ENCODE measurements at regions not wholly inside any gene's neighbourhood (a gene's known extent, or its start where the extent isn't known, plus 50 kb on each side); places are given as distances from the start of the nearest gene placed in this dataset.

GRCh38 chr3:31248563-31248992, 284.1 kb upstream of the STT3B start:
- H3K27ac ChIP-seq, result no peak overlapping the region
- no peak for TF ChIP-seq CTCF (conservative IDR thresholded peaks at IDR 0.05; ENCODE audit: low read depth)
- POLR2A ChIA-PET (ENCODE audit: low non-redundant PET), result no interaction called here
- no peak for DNase-seq (ENCODE audit: low spot score)
- CTCF ChIA-PET, result no interaction called here

GRCh38 chr3:31249545-31249944, 283.2 kb upstream of the STT3B start:
- DNase-seq (ENCODE audit: low spot score), result no peak
- no peak overlapping the region for H3K27ac ChIP-seq
- no peak for TF ChIP-seq CTCF (conservative IDR thresholded peaks at IDR 0.05; ENCODE audit: low read depth)
- CTCF ChIA-PET, result no interaction called here
- POLR2A ChIA-PET (ENCODE audit: low non-redundant PET), result no interaction called here

- DNase-seq (ENCODE audit: low spot score), result peak; percentile 5
- ChIA-PET CTCF (no interaction called here), POLR2A (ENCODE audit: low non-redundant PET) (no interaction called here)
- no peak overlapping the region for H3K27ac ChIP-seq
- no peak for TF ChIP-seq CTCF (conservative IDR thresholded peaks at IDR 0.05; ENCODE audit: low read depth)
Measured at GRCh38 chr3:31250116-31250777, 282.5 kb upstream of the STT3B start.

GRCh38 chr3:31251083-31251482, 281.6 kb upstream of the STT3B start:
- TF ChIP-seq CTCF (conservative IDR thresholded peaks at IDR 0.05; ENCODE audit: low read depth), result no peak
- no peak for DNase-seq (ENCODE audit: low spot score)
- POLR2A ChIA-PET (ENCODE audit: low non-redundant PET), result no interaction called here
- no peak overlapping the region for H3K27ac ChIP-seq
- CTCF ChIA-PET, result no interaction called here

- no peak for TF ChIP-seq CTCF (conservative IDR thresholded peaks at IDR 0.05; ENCODE audit: low read depth)
- no peak for DNase-seq (ENCODE audit: low spot score)
- no peak overlapping the region for H3K27ac ChIP-seq
- CTCF ChIA-PET, result no interaction called here
- POLR2A ChIA-PET (ENCODE audit: low non-redundant PET), result no interaction called here
Measured at GRCh38 chr3:31252216-31253185, 280.2 kb upstream of the STT3B start.

GRCh38 chr3:31253782-31254181, 278.9 kb upstream of the STT3B start:
- no peak for DNase-seq (ENCODE audit: low spot score)
- ChIA-PET CTCF (interaction anchor here (0.6 kb wide), 1 partner anchor 690 kb away, joined by 3 read pairs; no protein-coding TSS in a partner anchor), POLR2A (ENCODE audit: low non-redundant PET) (no interaction called here)
- H3K27ac ChIP-seq, result no peak overlapping the region
- TF ChIP-seq CTCF (conservative IDR thresholded peaks at IDR 0.05; ENCODE audit: low read depth), result no peak
